Fibroblast of pulmonary artery (primary cell): ENCODE measurements at regions not wholly inside any gene's neighbourhood (a gene's known extent, or its start where the extent isn't known, plus 50 kb on each side); places are given as distances from the start of the nearest gene placed in this dataset.

Experiments
- DNase-seq: peaks from one replicate; pipeline ENCODE4 v3.0.0-alpha.2; 2010; ENCODE audit warnings: low read depth
- H3K4me3 ChIP-seq: replicated peaks from 2 replicates; pipeline ENCODE4 v1.5.1; 2011; ENCODE audit warnings: low read depth, mild to moderate bottlenecking, control low read depth, low read length, moderate library complexity
- TF ChIP-seq, protein P1 (sequence below): IDR thresholded peaks from 2 replicates; pipeline ENCODE4 v1.5.1; 2011; ENCODE audit warnings: mild to moderate bottlenecking, control low read depth, low read length, inconsistent platforms; ENCODE audit errors: missing control alignments

GRCh38 chr7:46071076-46071475, 150.0 kb upstream of the IGFBP3 start:
- TF ChIP-seq, protein P1, sequence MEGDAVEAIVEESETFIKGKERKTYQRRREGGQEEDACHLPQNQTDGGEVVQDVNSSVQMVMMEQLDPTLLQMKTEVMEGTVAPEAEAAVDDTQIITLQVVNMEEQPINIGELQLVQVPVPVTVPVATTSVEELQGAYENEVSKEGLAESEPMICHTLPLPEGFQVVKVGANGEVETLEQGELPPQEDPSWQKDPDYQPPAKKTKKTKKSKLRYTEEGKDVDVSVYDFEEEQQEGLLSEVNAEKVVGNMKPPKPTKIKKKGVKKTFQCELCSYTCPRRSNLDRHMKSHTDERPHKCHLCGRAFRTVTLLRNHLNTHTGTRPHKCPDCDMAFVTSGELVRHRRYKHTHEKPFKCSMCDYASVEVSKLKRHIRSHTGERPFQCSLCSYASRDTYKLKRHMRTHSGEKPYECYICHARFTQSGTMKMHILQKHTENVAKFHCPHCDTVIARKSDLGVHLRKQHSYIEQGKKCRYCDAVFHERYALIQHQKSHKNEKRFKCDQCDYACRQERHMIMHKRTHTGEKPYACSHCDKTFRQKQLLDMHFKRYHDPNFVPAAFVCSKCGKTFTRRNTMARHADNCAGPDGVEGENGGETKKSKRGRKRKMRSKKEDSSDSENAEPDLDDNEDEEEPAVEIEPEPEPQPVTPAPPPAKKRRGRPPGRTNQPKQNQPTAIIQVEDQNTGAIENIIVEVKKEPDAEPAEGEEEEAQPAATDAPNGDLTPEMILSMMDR = no peak
- peak; percentile 56 for DNase-seq
- H3K4me3 ChIP-seq = no peak overlapping the region

DNA sequence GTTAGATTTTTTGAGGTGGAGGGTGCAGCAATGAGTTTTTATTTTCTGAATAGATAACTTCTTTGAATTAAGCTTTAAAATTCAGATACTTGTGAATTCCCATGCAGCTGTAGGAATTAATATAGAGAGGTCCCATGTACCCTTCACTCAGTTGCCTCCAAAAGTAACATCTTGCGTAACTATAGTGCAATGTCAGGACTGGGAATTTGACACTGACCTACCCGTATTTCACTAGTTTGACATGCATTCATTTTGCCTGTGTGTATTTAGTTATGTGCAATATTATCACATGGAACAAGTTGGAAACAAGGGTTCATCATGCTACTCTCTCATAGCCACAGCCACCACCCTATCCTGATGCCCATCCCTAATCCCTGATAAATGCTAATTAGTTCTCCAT, 147.1 kb upstream of the IGFBP3 start:
- no peak overlapping the region for H3K4me3 ChIP-seq
- TF ChIP-seq, protein P1 = no peak
- no peak for DNase-seq

DNA sequence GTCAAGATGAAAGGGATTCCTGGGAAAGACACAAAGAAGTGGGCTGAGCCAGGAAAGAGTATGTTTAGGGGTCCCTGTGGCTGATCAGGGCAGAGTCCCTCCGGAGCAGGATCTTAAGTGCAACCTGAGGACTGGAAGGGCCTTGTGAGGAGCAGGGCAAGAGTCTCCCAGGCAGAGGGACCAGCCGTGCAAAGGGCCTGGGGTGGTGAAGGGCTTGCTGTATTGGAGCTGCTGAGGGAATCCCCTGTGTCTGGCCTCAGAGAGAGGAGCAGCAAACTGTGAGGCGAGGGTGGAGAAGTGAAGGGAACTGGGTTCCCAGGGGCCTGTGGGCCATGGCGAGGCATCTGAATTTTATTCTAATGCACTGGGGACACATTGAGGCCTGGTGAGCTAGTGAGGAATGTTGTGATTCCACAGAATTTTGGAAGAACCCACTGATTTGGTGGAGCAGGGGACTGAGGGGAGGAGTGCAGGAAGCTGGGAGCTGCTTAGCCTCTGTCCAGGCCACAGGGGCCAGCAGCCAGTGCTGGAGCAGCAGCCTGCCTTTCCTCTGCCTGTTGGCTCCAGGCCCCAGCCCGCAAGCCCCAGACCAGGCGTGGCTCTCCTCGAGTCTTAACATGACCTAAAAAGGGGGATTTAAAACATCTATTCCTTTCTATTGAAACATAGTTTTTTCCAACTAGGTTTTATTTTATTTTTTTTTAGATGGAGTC, 138.4 kb upstream of the IGFBP3 start:
- TF ChIP-seq, protein P1 = no peak
- H3K4me3 ChIP-seq = no peak overlapping the region
- DNase-seq = no peak

GRCh38 chr7:46058086-46058823, 137.2 kb upstream of the IGFBP3 start:
- no peak for DNase-seq
- no peak overlapping the region for H3K4me3 ChIP-seq
- TF ChIP-seq, protein P1 = no peak

DNA sequence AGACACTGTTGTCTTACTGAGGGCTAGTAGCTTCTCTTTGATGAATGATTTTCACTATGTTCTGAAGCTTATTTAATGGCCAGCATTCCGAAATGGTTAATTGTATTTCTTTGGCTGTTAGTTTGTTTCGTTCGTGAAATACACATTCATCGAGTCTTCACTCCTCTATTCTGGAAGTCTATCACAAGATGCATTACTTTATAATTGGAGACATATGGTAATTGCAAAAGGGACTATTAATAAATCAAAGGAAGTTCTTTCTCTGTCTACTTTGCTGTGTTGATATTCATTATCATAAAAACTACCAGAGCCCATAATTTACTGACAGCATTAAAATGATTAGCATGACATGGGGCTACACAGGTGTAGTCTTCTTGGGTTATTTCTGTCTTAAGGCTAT, 133.8 kb upstream of the IGFBP3 start:
- DNase-seq = no peak
- H3K4me3 ChIP-seq = no peak overlapping the region
- TF ChIP-seq, protein P1 = no peak

DNA sequence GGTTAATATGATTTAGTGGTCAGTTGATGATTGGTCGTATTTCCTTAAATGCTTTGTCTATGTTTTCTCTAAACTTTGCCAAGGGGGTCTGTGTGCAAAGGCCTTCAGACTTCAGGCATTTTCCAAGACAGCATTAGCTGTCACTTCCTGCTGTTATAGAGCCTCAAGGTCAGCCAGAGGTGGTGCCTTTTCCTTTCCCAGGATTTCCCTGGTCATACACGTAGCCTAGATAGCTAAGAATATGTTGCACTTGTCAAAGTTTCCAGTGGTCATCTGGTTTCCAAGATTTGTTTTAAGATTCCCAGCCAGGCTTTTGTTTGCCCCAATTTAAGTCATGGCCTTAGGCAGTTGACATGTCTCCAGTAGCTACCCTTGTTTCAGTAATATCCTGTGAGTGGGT, 133.2 kb upstream of the IGFBP3 start:
- no peak overlapping the region for H3K4me3 ChIP-seq
- peak; percentile 65 for DNase-seq
- TF ChIP-seq, protein P1 = no peak
